Epidermal melanocyte (primary cell): ENCODE measurements at regions not wholly inside any gene's neighbourhood (a gene's known extent, or its start where the extent isn't known, plus 50 kb on each side); places are given as distances from the start of the nearest gene placed in this dataset.

ENCODE experiments used
- DNase-seq: peaks from one replicate; pipeline ENCODE4 v3.0.0; 2011; ENCODE audit warnings: low spot score; ENCODE audit not compliant: insufficient read length

DNA sequence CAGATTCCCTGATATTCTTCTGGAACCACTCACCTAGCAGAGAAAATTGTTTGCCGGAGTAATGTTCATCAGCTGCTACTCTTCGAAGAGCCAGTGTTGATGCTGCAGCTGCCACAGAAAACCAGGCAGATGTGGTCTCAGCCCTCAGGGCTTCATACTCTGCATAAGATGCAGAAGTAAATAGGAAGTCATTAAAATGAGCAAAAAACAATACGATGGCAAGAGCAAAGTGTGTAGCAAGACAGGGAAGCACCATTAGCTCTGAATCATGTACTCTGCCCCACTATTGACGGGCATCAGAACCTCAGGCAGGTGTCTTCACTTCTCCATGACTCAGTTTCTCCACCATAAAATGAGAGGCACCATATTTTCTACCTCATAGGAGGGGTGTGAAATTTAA lies 991.6 kb upstream of the TMEM132C start:
- no peak for DNase-seq

DNA sequence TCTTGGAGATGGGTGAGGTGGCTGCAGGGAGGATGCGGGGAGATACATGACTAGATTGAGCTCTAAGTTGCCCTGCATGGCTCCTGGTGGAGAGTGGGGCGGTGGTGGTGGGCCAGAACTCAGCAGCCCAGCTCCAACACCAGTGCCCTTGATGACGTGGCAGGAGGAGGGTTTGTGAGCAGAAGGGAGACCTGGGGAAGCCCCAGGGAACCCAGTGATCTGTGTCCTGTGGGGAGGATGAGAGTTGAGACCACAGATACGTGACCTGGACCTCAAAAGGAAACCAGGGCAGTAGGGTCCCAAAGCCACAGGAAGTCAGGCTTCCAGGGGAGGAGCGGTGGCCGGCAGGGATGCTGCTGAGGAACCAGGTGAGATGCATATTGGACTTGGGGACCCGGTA lies 989.1 kb upstream of the TMEM132C start:
- no peak for DNase-seq

DNA sequence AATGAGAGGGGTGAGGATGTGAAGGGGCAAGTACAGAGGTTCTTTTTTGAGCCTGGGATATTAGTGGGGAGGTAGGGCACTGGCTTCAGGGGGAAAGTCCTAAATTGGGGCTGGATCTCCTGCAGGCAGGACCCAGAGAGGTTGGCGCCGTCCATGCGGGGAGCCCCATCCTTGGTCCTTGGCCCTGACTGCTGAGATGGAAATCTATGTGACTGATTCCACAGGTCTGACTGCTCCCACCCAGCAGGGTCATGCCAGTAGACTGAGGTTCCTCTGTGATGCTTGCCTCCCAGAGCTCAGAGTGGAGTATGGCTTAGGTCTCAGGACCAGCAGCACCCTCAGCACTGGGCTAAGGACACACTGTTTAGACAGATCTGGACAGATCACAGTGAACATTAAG lies 988.6 kb upstream of the TMEM132C start:
- no peak for DNase-seq

DNA sequence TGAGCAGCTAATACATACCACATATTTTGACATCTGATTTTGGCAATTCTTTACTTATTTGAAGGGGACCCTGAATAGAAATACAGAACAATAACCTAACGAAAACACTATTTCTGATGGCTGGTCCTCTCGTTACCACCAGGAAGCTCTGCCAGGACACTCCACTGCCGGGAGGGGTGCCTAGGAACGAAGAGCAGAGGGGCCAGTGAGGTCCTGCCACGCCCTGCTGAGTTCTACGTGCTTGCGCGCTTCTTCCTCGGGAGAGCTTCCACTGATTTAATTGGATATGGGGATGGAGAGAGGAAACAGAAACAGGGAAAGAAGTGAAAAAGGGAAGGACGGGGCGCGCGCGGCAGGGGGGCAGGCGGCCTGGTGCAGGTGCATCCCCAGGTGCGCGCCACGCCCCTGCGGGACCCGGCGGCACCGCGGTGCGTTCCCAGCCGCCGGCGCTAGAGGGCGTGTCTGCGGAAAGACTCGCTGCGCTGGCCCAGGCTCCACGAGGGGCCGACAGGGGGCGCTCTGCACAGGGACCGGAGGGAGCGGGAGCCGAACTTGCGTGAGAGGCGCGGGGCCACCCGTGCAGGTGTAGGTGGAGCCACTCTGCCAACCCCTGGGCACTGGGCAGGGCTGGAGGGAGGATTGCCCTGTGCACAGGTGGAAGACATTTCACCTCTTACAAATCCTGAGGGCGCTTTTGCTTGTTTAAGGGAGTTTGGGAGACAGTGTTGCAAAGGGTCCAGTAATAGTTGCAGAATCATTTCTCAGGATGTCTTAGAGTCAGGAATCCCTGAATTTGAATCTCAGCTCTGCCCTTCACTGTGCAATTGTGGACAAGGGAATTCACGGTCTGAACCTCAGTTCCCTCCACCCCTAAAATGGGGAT lies 986.3 kb upstream of the TMEM132C start:
- DNase-seq = no peak

DNA sequence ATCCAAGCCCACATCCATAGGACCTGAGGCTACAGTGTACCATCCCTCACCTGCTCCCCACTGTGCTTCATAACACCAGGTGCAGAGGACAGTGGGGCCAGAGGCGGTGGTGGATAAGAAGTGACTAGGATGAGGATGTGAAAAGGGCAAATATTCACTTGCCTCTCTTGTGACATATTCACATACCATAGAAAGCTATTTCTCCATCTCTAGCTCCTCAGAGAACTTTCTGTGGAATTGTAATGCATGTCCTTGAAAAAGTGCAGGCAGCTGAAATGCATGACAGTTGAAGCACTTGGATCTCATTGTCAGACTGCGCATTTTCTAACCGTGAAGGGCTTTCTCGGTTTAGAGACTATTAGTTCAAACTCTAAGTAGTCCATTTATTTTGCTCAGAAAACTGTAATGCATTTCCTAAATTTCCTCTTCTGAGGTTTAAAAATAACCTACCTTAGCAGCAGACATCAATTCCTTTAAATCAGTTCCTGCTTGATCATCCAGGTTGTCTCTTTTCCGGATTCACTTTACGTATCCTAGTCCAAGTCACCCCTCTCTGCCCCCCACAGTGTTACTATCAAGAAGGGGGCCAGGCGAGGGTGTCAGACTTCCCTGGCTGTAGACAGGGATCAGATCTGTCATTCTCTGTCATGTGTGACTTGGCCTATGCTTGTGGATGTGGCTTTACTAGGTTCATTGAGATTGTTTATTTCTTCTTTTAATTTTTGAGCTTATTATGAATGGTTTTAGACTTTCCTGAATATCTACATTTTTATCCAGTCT lies 984.0 kb upstream of the TMEM132C start:
- no peak for DNase-seq

DNA sequence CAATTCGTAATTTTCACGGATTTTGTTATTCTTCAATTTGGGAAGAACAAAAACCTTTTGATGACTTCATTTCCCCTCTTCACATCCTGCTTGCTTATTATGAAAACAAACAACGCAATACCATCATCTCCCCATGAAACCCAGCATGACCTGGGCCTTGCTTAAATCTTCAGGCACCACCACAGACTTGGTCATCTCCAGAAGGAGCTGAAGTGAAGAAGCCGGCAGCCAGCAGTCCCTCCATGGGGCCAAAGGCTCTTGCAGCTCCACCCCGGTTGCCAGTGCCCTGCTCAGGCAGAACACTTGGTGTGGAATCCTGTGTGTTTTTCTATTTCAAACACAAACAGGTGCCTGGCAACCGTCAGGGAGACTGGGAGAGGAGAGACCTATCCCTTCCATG lies 982.9 kb upstream of the TMEM132C start:
- DNase-seq = no peak

DNA sequence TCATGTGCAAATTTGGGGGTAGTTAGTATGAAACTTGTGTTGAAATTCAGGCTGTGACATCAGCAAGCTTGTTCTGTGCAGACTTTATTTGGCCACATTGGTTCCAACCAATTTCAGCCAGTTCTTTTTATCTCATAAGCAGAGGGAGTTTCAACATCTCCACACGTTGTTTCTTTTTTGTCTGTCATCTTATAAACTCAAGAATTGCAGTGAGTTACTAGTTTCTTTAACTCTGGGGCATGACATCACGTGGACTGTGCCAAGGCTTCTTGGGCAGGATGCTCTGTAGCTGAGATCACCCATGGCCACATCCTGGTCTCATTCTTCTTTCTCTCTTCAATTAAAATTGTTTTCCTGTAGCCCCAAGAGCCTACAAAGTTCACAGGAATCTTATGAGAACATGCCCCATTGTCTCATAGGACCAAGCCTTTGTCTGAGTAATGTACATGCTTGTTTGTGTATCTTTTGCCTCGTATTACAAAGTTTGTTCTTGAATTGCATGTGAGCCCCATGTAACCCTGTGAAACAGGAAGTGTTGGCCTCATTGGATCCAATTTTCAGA lies 982.0 kb upstream of the TMEM132C start:
- DNase-seq = no peak

DNA sequence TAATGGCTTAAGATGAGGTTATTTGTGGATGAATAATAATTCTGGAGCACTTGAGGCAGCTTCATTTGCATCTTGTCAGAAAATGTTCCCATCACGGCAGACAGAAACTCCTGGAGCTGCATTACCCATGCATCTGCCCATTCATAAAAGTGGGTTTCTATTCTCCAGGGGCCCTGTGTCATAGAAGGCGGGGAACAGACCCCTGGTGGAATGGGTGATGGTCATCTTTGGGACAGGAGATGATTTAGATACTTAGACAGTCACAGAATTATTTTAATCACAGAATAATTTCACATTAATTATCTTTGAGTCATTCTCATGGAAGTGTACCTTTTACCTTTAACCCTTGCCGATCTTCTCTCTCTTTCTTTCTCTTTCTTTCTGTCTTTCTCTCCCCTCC lies 980.7 kb upstream of the TMEM132C start:
- DNase-seq = no peak

DNA sequence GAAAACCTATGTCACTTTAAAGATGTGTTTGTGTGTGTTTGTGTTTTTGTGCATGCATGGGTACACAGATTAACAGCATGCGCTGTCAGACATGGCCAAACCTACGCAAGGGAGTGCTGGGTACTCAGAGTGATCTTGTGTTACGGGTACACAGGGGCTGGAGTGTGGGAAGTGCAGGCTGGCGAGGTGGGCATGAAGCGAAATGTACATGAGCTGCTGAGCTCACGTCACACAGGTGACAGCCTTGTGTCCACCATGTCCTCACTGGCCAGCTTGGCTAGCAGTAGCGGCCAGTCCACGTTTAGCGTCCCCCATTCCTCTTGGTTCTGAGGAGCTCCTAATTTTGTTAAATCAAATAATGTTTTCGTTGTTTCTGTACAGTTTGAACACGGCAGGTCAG lies 979.7 kb upstream of the TMEM132C start:
- no peak for DNase-seq

DNA sequence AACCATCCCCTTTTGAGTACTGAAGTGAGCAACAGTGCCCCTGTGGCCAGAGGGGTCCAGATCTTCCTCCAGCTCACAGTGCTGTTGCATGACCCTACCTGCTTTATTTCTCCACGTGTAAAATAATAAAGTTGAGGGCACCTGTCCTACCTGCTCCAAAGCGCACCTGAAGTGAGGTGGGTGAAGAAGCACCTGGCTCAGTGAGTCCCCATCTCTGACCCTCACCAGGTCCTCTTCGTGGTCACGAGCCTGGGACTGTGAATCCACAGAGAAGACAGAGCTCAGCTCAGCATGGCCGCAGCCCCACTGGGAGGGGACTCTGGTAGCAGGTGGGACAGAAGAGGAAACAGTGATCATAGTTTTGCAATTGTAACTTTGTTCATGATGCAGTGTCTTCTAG lies 976.7 kb upstream of the TMEM132C start:
- DNase-seq = no peak

DNA sequence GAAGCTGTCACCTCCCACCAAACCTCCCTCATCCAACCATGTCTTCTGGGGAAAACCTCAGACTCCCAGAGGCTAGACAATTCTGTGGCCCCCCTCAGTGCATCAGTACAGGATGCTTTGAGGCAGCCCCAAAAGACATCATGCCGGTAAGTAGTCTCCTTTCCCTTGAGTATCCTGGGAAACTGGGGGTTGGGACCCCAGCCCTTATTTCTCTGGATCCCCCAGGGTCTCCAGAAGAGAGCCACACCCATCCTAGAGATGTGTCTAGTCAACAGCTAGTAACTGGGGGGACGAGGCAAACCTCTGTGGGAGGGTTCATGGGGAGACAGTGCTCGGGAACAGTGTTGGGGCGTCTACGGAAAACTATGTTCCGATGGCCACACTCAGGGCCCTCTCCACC lies 974.2 kb upstream of the TMEM132C start:
- no peak for DNase-seq

DNA sequence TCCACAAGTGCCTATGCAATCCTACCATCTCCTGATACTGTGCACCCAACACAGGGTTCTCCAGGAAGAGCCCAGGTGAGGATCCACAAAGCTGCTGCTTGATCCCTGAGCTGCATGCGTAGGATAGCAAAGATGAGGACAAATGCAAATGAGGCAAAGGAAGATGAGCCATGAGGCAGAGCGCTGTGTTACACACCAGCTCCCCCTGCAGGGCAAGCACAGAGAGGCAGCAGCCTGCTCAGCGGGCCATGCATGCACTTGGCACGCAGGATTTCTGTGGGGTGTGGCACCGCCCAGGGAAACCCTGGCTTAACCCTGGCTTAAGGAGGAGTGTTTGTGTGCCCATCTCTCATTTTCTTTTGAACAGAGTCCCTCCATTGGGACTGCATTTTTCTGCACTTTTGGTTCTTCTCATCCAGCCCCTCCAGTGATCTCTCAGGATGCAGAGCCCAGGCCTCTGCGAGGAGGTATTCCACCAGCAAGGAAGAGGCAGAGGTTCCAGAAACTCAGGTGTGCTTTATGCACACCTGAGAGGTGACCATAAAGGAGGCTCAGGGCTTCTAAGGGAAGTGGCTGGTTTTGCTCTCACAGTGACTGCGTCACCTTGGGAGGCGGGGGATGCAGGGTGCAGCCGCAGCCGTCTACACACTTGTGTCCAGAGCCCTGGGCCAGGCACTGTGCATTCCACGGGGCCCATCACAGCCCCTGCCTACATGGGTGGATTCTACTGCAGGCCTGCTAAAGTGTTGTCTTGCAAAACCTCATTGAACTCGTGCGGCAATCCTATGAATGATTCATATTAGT lies 973.3 kb upstream of the TMEM132C start:
- DNase-seq = no peak

DNA sequence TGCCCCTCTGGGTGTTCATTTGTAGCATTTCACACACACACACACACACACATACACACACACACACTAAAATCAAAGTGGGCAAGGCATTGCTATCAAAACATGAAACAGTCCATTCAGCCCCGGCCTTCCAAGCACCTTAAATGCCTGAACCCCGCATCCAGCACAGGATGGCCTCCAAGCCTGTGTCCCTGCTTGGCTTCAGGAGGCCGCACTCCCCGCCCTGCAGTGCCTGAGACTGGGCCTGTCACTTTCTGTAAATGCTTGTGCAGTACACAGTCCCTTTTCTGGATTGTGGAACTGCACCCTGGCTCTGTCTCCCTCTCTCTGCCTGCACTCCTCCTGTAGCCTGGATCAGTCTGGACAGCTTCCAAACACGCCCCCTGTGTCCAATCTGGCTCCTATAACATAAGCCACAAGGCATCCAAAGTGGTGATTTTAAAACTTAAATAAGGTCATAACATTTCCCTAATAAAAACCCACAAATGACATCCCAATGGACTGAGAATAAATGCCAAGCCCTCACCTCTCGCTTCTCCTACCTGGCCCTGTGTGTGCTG lies 972.2 kb upstream of the TMEM132C start:
- DNase-seq = no peak

DNA sequence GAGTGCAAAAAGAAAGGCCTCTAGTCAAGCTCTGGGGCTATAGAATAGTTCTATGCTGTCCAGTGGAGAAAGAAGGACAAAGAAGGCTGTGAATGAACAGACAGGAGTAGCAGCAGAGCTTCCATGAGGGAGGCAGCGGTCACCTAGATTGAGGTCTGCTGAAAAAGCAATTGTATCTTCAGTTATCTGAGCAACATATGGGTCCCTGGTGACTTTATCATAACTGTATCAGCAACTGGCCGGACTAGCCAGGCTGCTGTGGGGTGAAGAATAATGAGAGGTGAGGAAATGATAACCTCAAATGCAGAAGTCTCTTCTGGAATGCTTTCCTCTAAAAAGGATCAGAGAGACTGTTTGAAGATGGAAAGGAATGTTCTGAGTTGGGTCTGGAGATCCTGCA lies 971.3 kb upstream of the TMEM132C start:
- no peak for DNase-seq

DNA sequence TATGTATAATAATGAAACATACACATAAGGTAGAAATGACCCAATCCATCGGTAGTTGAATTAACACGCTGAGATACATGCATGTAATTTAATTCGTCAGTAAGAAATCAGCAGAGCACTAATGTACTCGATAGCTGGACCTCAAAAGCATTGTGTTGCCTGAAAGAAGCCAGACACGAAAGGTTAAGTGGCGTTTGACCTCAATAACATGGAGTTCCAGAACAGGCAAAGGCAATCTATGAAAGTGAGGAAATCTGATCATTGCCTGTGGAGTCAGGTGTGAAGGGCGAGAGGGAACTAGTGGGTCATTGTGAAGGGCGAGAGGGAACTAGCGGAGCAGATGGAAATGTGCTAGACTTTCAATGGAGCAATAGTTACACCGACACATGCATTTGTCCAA lies 970.4 kb upstream of the TMEM132C start:
- DNase-seq = no peak

DNA sequence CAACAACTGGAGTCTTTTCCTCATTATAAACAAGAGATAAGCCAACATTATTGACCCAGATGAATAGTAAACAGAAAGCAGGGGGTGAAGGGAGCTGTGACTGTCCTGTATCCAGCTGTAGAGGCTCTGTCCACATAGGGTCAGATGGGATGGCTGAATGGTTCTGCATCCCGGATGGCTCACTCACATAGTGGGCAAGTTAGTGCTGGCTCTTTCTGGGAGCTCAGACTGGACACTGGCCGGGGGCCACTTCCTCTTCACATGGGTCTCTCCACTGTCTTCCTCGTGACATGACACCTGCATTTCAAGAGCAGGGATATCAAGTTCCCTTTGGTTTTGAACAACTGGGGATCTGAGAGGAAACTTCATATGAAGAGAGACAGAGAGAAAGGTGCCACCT lies 969.6 kb upstream of the TMEM132C start:
- DNase-seq = no peak

DNA sequence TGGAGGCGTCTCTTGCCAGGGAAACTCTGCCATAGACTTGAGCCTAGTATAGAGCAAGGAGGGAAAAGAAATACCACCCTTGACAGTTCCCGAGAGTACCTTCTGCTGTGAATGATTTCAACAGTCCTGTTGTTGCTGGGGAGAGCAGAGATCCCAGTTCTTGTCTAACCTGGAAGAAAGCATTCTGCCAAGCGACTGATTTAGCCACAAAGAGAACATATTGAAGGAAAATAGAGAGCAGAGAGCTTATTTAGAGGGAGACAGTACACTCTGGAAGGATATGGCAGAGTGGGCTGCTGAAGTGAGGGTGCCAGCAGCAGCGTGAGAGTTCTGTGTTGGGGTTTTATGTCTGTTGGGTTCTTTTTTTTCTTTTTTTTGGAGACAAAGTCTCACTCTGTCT lies 966.9 kb upstream of the TMEM132C start:
- no peak for DNase-seq

DNA sequence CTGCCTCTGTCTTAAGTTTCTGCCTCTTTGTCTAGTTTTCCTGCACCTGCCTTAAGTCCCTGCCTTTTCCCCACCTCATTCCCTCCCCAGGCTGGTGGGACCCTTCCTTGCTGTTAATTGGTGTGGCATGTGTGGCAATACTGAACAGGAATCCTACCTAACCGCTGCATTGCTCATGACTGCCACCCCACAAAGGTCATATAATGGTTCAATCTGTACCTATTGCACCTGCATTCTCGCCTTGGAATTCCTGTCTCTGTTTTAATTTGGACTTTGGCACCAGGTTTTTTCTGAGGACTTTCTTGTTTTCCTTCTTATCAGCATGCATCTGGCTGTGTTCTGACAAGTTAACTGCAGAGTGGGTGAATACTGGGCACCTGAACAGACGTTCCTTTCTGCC lies 966.2 kb upstream of the TMEM132C start:
- DNase-seq = no peak

DNA sequence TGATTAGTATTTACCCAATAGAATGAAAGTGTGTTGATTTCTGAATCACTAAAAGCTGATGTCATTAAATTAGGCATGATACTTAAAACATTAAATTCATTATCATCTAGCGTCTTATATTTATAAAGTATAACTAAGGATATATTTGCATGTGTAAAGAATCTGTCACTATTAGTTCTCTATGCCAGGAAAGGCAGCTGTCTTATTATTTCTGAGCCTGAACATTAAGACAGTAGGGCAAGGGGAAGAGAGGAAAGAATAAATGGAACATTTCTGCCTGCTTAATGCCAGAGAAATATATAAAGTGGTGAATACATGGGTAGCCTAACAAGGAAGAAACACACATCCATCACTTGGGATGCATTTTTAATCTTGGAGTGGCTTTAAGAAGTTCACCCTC lies 965.1 kb upstream of the TMEM132C start:
- no peak for DNase-seq

DNA sequence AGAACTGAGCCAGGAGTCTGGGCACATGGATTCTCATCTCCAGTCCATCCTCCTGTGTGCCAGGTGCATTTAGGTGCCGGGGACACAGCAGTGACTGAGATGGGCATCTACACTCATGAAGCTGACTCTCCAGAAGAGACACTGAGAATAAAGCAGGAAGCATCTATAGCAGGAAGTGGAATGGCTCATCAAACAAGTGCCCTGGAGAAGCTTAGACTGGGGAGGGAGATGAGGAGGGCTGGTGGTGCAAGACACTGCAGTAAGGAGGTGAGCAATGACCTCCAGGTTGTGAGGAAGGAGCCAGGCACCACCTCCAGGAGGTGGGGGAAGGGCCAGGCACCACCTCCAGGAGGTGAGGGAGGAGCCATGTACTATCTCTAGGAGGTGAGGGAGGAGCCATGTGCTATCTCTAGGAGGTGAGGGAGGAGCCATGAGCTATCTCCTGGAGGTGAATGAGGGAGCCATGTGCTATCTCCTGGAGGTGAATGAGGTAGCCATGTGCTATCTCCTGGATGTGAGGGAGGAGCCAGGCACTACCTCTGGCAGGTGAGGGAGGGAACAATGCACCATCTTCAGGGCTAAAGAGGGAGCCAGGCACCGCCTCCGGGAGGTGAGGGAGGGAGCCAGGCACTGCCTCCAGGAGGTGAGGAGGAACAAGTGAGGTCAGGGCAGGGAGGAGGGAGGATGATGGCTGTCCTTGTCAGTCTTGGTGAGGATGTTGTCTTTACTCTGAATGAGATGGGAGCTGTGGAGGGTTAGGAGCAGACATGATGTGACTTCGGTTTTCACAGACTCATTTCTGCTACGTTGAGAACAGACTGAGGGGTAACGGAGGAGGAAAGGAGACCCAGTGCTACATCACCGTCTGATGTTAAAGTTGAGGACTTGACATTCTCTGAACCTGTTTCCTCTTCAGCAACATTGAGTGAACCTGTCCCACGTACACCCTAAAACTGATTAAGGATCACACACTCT lies 961.9 kb upstream of the TMEM132C start:
- DNase-seq = no peak
